T-helper 2 cell (primary cell): ENCODE measurements at regions not wholly inside any gene's neighbourhood (a gene's known extent, or its start where the extent isn't known, plus 50 kb on each side); places are given as distances from the start of the nearest gene placed in this dataset.
"Not testable (repeated sequence)": the region's sequence is repeated elsewhere in the genome, so short reads cannot be mapped to it uniquely, and the experiment has no call there.

Source experiments
- DNase-seq, 5 experiments: peaks; one replicate each; pipeline versions ENCODE4 v3.0.0 to v3.0.0-alpha.2; 2012 to 2022

- DNase-seq, result not testable (repeated sequence)
These were observed 310.0 kb downstream of the FOXD4L4 start for GRCh38 chr9:66046992-66047391.

- DNase-seq, result not testable (repeated sequence)
These were observed 312.8 kb downstream of the FOXD4L4 start for GRCh38 chr9:66049721-66050120.

GRCh38 chr9:66054705-66055104 lies 317.8 kb downstream of the FOXD4L4 start:
- not testable (repeated sequence) for DNase-seq

GRCh38 chr9:66060681-66061080 lies 323.7 kb downstream of the FOXD4L4 start:
- DNase-seq, result not testable (repeated sequence)

GRCh38 chr9:66063822-66064221 lies 326.9 kb downstream of the FOXD4L4 start:
- not testable (repeated sequence) for DNase-seq

GRCh38 chr9:66065735-66066134 lies 328.8 kb downstream of the FOXD4L4 start:
- not testable (repeated sequence) for DNase-seq

- DNase-seq, result peak in 1 of 5 experiments; percentile 3
These were observed 330.3 kb downstream of the FOXD4L4 start for GRCh38 chr9:66067231-66067630.

- DNase-seq, result not testable (repeated sequence)
These were observed 331.6 kb downstream of the FOXD4L4 start for GRCh38 chr9:66068451-66068989.

- DNase-seq, result not testable (repeated sequence)
These were observed 332.1 kb downstream of the FOXD4L4 start for GRCh38 chr9:66069025-66069424.

- DNase-seq, result not testable (repeated sequence)
These were observed 336.2 kb downstream of the FOXD4L4 start for GRCh38 chr9:66073111-66073510.

GRCh38 chr9:66082811-66083210 lies 345.9 kb downstream of the FOXD4L4 start:
- not testable (repeated sequence) for DNase-seq
